HepG2 (cell line): ENCODE measurements at regions not wholly inside any gene's neighbourhood (a gene's known extent, or its start where the extent isn't known, plus 50 kb on each side); places are given as distances from the start of the nearest gene placed in this dataset.

Experiments
- CTCF ChIP-seq: sonication (generic); formaldehyde crosslinking; IDR thresholded peaks from 2 replicates; pipeline ENCODE4 v1.5.0; 2020; ENCODE audit warnings: mild to moderate bottlenecking, missing genetic modification reagents, moderate library complexity
- DMAP1 ChIP-seq: IDR thresholded peaks from 2 replicates; pipeline ENCODE4 v1.6.1; 2016
- MAX ChIP-seq: IDR thresholded peaks from 2 replicates; pipeline ENCODE4 v1.6.1; 2012; ENCODE audit warnings: inconsistent platforms
- POLR2AphosphoS5 ChIP-seq: IDR thresholded peaks from 2 replicates; pipeline ENCODE4 v1.6.1; 2012; ENCODE audit warnings: low read depth, low read length
- RELA ChIP-seq: sonication (generic); formaldehyde crosslinking; IDR thresholded peaks from 2 replicates; pipeline ENCODE4 v1.4.0; 2020; ENCODE audit warnings: missing genetic modification reagents
- TAF15 ChIP-seq: fragments of 200-400 bp; formaldehyde crosslinking; IDR thresholded peaks from one replicate; pipeline ENCODE4 v1.6.1; 2018; ENCODE audit warnings: mild to moderate bottlenecking, low read depth, low read length; ENCODE audit not compliant: poor library complexity, severe bottlenecking
- TCF12 ChIP-seq, 2 experiments: fragments of 450-650 bp in 1 of 2; sonication (generic) in 1 of 2; formaldehyde crosslinking in 1 of 2; IDR thresholded peaks; 2 replicates each; pipeline versions ENCODE4 v1.6.1 to v1.8.0; 2017 to 2022; ENCODE audit warnings: antibody characterized with exemption in 1 of 2, mild to moderate bottlenecking in 1 of 2, missing genetic modification reagents in 1 of 2, moderate library complexity in 1 of 2
- ZC3H4 ChIP-seq: sonication (generic); formaldehyde crosslinking; IDR thresholded peaks from 2 replicates; pipeline ENCODE4 v1.4.0; 2020; ENCODE audit warnings: missing genetic modification reagents, borderline replicate concordance
- ZNF431 ChIP-seq: sonication (generic); formaldehyde crosslinking; IDR thresholded peaks from 2 replicates; pipeline ENCODE4 v1.9.0; 2022; ENCODE audit warnings: missing genetic modification reagents, low read depth, mild to moderate bottlenecking, borderline replicate concordance

GRCh38 chr10:124293616-124294449 lies 124.9 kb downstream of the OAT start:
- no peak for TF ChIP-seq CTCF (CRISPR knock-in tag)
- TF ChIP-seq TAF15: no peak
- no peak for TF ChIP-seq MAX
- no peak for TF ChIP-seq ZNF431 (CRISPR knock-in tag)
- no peak for TF ChIP-seq TCF12 (IDR thresholded peaks at IDR 0.05)
- TF ChIP-seq TCF12 (CRISPR knock-in tag; IDR thresholded peaks at IDR 0.05): no peak
- no peak for TF ChIP-seq DMAP1 (CRISPR knock-in tag)
- no peak for TF ChIP-seq POLR2AphosphoS5
- TF ChIP-seq ZC3H4 (CRISPR knock-in tag): no peak
- no peak for TF ChIP-seq RELA
